SK-N-SH (cell line): ENCODE measurements at regions not wholly inside any gene's neighbourhood (a gene's known extent, or its start where the extent isn't known, plus 50 kb on each side); places are given as distances from the start of the nearest gene placed in this dataset.

Source experiments
- CTCF ChIA-PET: fragments of 300-600, 350-600 bp; formaldehyde crosslinking; extraction: SDS; loops from one replicate; lab custom pipeline; 2021; lab: Yijun Ruan, JAX
- POLR2A ChIA-PET: fragments of 350-600 bp; sonication (Branson Sonifier 250); formaldehyde crosslinking; extraction: SDS; loops from one replicate; lab custom pipeline; 2020; ENCODE audit warnings: antibody characterized with exemption, inconsistent platforms; lab: Yijun Ruan, JAX
- DNase-seq: peaks from one replicate; pipeline ENCODE4 v3.0.0; 2012
- H2AFZ ChIP-seq: fragments of 200-600 bp; sonication (generic); 2 replicates; pipeline ENCODE4 v1.8.1; 2016; ENCODE audit warnings: antibody characterized with exemption, mild to moderate bottlenecking, low read depth
- H3F3A ChIP-seq: fragments of 200-600 bp; sonication (generic); replicated peaks from 2 replicates; pipeline ENCODE3; 2016; ENCODE audit warnings: antibody characterized with exemption, mild to moderate bottlenecking; ENCODE audit not compliant: insufficient read depth
- H3K27ac ChIP-seq, 2 experiments: fragments of 200-500 bp in 1 of 2; fragments of 200-600 bp in 1 of 2; sonication (Bioruptor generic) in 1 of 2; sonication (generic), shearing (Covaris generic) in 1 of 2; 2 replicates each; pipeline versions ENCODE4 v1.5.1 to v1.6.1; 2014 to 2016; ENCODE audit warnings: low read depth in 2 of 2, inconsistent platforms in 1 of 2, low read length in 1 of 2, mild to moderate bottlenecking in 1 of 2, mixed read lengths in 1 of 2
- H3K27me3 ChIP-seq: fragments of 200-600 bp; sonication (generic), shearing (Covaris generic); 2 replicates; pipeline ENCODE4 v1.6.1; 2016; ENCODE audit warnings: mixed run types; ENCODE audit not compliant: insufficient read depth
- H3K36me3 ChIP-seq, 2 experiments: fragments of 200-500 bp in 1 of 2; fragments of 200-600 bp in 1 of 2; sonication (Bioruptor generic) in 1 of 2; sonication (generic) in 1 of 2; replicated peaks in 1 of 2; 2 replicates each; pipeline versions ENCODE3 to v1.5.1; 2014 to 2016; ENCODE audit warnings: low read length in 1 of 2, mild to moderate bottlenecking in 1 of 2; ENCODE audit not compliant: insufficient read depth in 2 of 2, control insufficient read depth in 1 of 2
- H3K4me1 ChIP-seq, 2 experiments: fragments of 200-500 bp in 1 of 2; fragments of 200-600 bp in 1 of 2; sonication (Bioruptor generic) in 1 of 2; sonication (generic), shearing (Covaris generic) in 1 of 2; 2 replicates each; pipeline versions ENCODE4 v1.5.1 to v1.6.1; 2014 to 2016; ENCODE audit warnings: low read depth in 1 of 2, low read length in 1 of 2, mixed run types in 1 of 2; ENCODE audit not compliant: insufficient read depth in 2 of 2, control insufficient read depth in 1 of 2
- H3K4me2 ChIP-seq: fragments of 200-600 bp; sonication (generic), shearing (Covaris generic); 2 replicates; pipeline ENCODE4 v1.6.1; 2017; ENCODE audit warnings: mixed run types
- H3K4me3 ChIP-seq, 2 experiments: fragments of 200-500 bp in 1 of 2; fragments of 200-600 bp in 1 of 2; sonication (Bioruptor generic) in 1 of 2; sonication (generic), shearing (Covaris generic) in 1 of 2; 2 replicates each; pipeline versions ENCODE4 v1.5.1 to v1.8.1; 2014 to 2016; ENCODE audit warnings: low read depth in 2 of 2, inconsistent platforms in 1 of 2, low read length in 1 of 2, mild to moderate bottlenecking in 1 of 2, mixed read lengths in 1 of 2, moderate library complexity in 1 of 2
- H3K79me2 ChIP-seq: fragments of 200-600 bp; sonication (generic); 2 replicates; pipeline ENCODE4 v1.8.1; 2017; ENCODE audit warnings: mild to moderate bottlenecking; ENCODE audit not compliant: insufficient read depth
- H3K9ac ChIP-seq: fragments of 200-600 bp; sonication (generic); 2 replicates; pipeline ENCODE4 v1.6.1; 2017; ENCODE audit warnings: mixed run types
- H3K9me2 ChIP-seq: fragments of 200-600 bp; sonication (generic); 2 replicates; pipeline ENCODE4 v1.6.1; 2017; ENCODE audit warnings: mixed run types
- H3K9me3 ChIP-seq: fragments of 200-600 bp; sonication (generic); 2 replicates; pipeline ENCODE4 v1.6.1; 2017; ENCODE audit warnings: mixed run types, mild to moderate bottlenecking, moderate library complexity
- H4K20me1 ChIP-seq: fragments of 200-600 bp; sonication (generic); 2 replicates; pipeline ENCODE4 v1.6.1; 2017; ENCODE audit warnings: mild to moderate bottlenecking, mixed run types; ENCODE audit not compliant: insufficient read depth
- CHD2 ChIP-seq: fragments of 150-350 bp; IDR thresholded peaks from 2 replicates; pipeline ENCODE4 v1.6.1; 2018; ENCODE audit warnings: low read length; ENCODE audit not compliant: partially characterized antibody
- ELF1 ChIP-seq: IDR thresholded peaks from 2 replicates; pipeline ENCODE4 v1.4.0; 2012
- EP300 ChIP-seq, 2 experiments: IDR thresholded peaks; 2 replicates each; pipeline versions ENCODE4 v1.4.0 to v1.6.1; 2012; ENCODE audit warnings: borderline replicate concordance in 1 of 2, low read depth in 1 of 2, low read length in 1 of 2
- EZH2phosphoT487 ChIP-seq: fragments of 200-600 bp; sonication (generic); IDR thresholded peaks from 2 replicates; pipeline ENCODE4 v1.6.1; 2017; ENCODE audit warnings: low read depth, mixed run types, mild to moderate bottlenecking, antibody characterized with exemption, moderate library complexity, borderline replicate concordance
- FOSL2 ChIP-seq: IDR thresholded peaks from 2 replicates; pipeline ENCODE4 v1.4.0; 2012; ENCODE audit warnings: low read depth, mild to moderate bottlenecking, moderate library complexity, borderline replicate concordance
- FOXJ3 ChIP-seq: sonication (generic); formaldehyde crosslinking; IDR thresholded peaks from 2 replicates; pipeline ENCODE4 v1.5.1; 2020; ENCODE audit warnings: mild to moderate bottlenecking, missing genetic modification reagents
- FOXM1 ChIP-seq: IDR thresholded peaks from 2 replicates; pipeline ENCODE4 v1.4.0; 2012; ENCODE audit warnings: low read depth, mild to moderate bottlenecking
- GABPA ChIP-seq: IDR thresholded peaks from 2 replicates; pipeline ENCODE4 v1.4.0; 2012; ENCODE audit warnings: low read depth, mild to moderate bottlenecking
- GATA2 ChIP-seq: sonication (generic); formaldehyde crosslinking; IDR thresholded peaks from 2 replicates; pipeline ENCODE4 v1.5.0; 2020; ENCODE audit warnings: mild to moderate bottlenecking, missing genetic modification reagents
- MXI1 ChIP-seq: IDR thresholded peaks from 2 replicates; pipeline ENCODE4 v1.6.1; 2012; ENCODE audit warnings: mild to moderate bottlenecking, low read depth, low read length, improper control_type of control experiment
- NFIC ChIP-seq: IDR thresholded peaks from 2 replicates; pipeline ENCODE4 v1.4.0; 2012; ENCODE audit warnings: borderline replicate concordance
- NRF1 ChIP-seq: IDR thresholded peaks from 2 replicates; pipeline ENCODE4 v1.6.1; 2012; ENCODE audit warnings: low read depth, mild to moderate bottlenecking, low read length
- RCOR1 ChIP-seq: fragments of 150-350 bp; IDR thresholded peaks from 2 replicates; pipeline ENCODE4 v1.6.1; 2017; ENCODE audit warnings: antibody characterized with exemption, low read length
- RXRA ChIP-seq: IDR thresholded peaks from 2 replicates; pipeline ENCODE4 v1.4.0; 2012; ENCODE audit warnings: low read depth, mild to moderate bottlenecking, borderline replicate concordance
- SIN3A ChIP-seq: IDR thresholded peaks from 2 replicates; pipeline ENCODE4 v1.6.1; 2012; ENCODE audit warnings: low read depth, mild to moderate bottlenecking, low read length, moderate library complexity, borderline replicate concordance
- SMC3 ChIP-seq: IDR thresholded peaks from 2 replicates; pipeline ENCODE4 v1.6.1; 2012; ENCODE audit warnings: low read depth, low read length, improper control_type of control experiment
- TAF1 ChIP-seq: IDR thresholded peaks from 2 replicates; pipeline ENCODE4 v1.6.1; 2012; ENCODE audit warnings: low read depth, mild to moderate bottlenecking, low read length, moderate library complexity, borderline replicate concordance
- TEAD4 ChIP-seq: IDR thresholded peaks from 2 replicates; pipeline ENCODE4 v1.4.0; 2012; ENCODE audit warnings: mild to moderate bottlenecking, borderline replicate concordance; ENCODE audit not compliant: insufficient read depth
- WGBS: methylation state at CpG from one replicate; pipeline ENCODE4 v1.1.6; 2017; ENCODE audit warnings: low lambda C conversion rate; 5-methylcytosine and 5-hydroxymethylcytosine counted together
- TF ChIP-seq, protein P1 (sequence below): fragments of 150-350 bp; IDR thresholded peaks from 2 replicates; pipeline ENCODE4 v1.6.1; 2017; ENCODE audit warnings: antibody characterized with exemption, low read length, low read depth, borderline replicate concordance
- TF ChIP-seq, protein P2 (sequence below): IDR thresholded peaks from 2 replicates; pipeline ENCODE4 v1.4.0; 2012; ENCODE audit warnings: low read depth

DNA sequence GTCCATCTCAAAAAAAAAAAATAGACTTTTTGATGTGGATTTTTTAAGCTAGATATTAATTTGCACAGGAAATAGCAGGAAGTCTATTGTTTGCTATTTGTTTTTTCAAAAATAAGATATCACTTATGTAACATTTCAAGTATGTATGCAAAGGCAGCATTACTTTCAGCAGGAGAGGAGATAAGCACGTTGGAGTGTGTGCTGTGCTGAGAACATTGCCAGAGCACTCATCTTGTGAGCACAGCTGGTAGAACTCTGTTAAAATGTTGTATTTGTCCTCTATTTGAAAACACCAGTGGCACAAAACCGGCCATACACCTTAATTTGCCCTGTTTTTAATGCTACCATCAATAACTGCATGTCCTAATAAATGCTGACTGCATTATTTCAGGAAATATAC lies 1061.9 kb upstream of the CDH18 start (continued):
- no peak for TF ChIP-seq CHD2
- no peak for TF ChIP-seq TAF1
- no peak for TF ChIP-seq RXRA
- TF ChIP-seq, all 33 proteins: peak for 0

- 6% methylated on average over 4 of the region's 4 CpGs for WGBS
- no peaks in the 10 kb centered on the region for H3K79me2 ChIP-seq
- no peak overlapping the region for H3K9ac ChIP-seq
- H3F3A ChIP-seq: no peaks in the 10 kb centered on the region
- H3K27ac ChIP-seq: no peak overlapping the region
- ChIA-PET POLR2A (no interaction called here), CTCF (no interaction called here)
- H3K9me2 ChIP-seq: no peaks in the 10 kb centered on the region
- no peaks in the 10 kb centered on the region for H3K36me3 ChIP-seq
- H4K20me1 ChIP-seq: no peaks in the 10 kb centered on the region
- no peak overlapping the region for H3K4me3 ChIP-seq
- no peaks in the 10 kb centered on the region for H3K9me3 ChIP-seq
- H2AFZ ChIP-seq: no peak overlapping the region
- no peak for DNase-seq
- H3K27me3 ChIP-seq: no peaks in the 10 kb centered on the region
- no peak overlapping the region for H3K4me2 ChIP-seq
- TF ChIP-seq NFIC (no peak), RCOR1 (no peak), TEAD4 (no peak), EP300 (IDR thresholded peaks at IDR 0.05; ENCODE audit: borderline replicate concordance in 1 of 2, low read depth in 1 of 2, low read length in 1 of 2) (no peak), MXI1 (no peak), GATA2 (no peak), EZH2phosphoT487 (no peak), SMC3 (no peak), FOSL2 (no peak), GABPA (no peak), FOXJ3 (no peak), NRF1 (no peak), ELF1 (no peak), FOXM1 (no peak)
- TF ChIP-seq, protein P1, sequence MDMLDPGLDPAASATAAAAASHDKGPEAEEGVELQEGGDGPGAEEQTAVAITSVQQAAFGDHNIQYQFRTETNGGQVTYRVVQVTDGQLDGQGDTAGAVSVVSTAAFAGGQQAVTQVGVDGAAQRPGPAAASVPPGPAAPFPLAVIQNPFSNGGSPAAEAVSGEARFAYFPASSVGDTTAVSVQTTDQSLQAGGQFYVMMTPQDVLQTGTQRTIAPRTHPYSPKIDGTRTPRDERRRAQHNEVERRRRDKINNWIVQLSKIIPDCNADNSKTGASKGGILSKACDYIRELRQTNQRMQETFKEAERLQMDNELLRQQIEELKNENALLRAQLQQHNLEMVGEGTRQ: no peak
- TF ChIP-seq, protein P2, sequence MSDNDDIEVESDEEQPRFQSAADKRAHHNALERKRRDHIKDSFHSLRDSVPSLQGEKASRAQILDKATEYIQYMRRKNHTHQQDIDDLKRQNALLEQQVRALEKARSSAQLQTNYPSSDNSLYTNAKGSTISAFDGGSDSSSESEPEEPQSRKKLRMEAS: no peak
- H3K4me1 ChIP-seq: no peaks in the 10 kb centered on the region
Measured at GRCh38 chr5:21030981-21031380, 1043.0 kb upstream of the CDH18 start.

DNA sequence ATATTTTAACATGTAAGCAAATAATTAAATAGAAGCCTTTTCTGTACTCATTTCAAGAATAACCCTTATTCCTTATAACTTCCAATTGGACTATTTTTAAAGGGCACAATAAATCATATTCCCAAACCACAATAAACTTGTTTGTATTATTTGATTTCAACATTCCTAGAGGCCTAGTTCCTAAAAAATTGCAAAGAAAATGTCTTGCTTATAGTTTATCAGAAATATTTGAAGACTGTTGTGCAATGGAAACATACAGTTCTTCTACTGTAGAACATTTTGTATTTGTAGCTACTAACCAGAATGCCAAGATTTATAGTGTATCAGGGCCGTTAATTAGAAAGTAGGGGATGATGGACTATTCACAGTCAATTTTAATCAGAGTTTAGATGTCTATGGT lies 1037.0 kb upstream of the CDH18 start:
- H3K79me2 ChIP-seq: no peaks in the 10 kb centered on the region
- peaks cover 4% of the 10 kb centered on the region; the same call in 1 of the 2 replicates for H3K9me3 ChIP-seq
- 3% methylated on average over 1 of the region's 1 CpG for WGBS
- H3K4me2 ChIP-seq: no peak overlapping the region
- CTCF ChIA-PET: no interaction called here
- TF ChIP-seq EP300 (IDR thresholded peaks at IDR 0.05; ENCODE audit: borderline replicate concordance in 1 of 2, low read depth in 1 of 2, low read length in 1 of 2) (no peak), SIN3A (no peak)
- POLR2A ChIA-PET: no interaction called here
- no peaks in the 10 kb centered on the region for H3K36me3 ChIP-seq
- DNase-seq: no peak
- H3K27me3 ChIP-seq: no peaks in the 10 kb centered on the region
- no peaks in the 10 kb centered on the region for H4K20me1 ChIP-seq
- H3K4me3 ChIP-seq: no peak overlapping the region
- H2AFZ ChIP-seq: no peak overlapping the region
- no peaks in the 10 kb centered on the region for H3F3A ChIP-seq
- H3K9me2 ChIP-seq: no peaks in the 10 kb centered on the region
- H3K4me1 ChIP-seq: no peaks in the 10 kb centered on the region
- no peak overlapping the region for H3K27ac ChIP-seq
- no peak overlapping the region for H3K9ac ChIP-seq
